Liver (tissue), 8 donors: ENCODE measurements at regions not wholly inside any gene's neighbourhood (a gene's known extent, or its start where the extent isn't known, plus 50 kb on each side); places are given as distances from the start of the nearest gene placed in this dataset.

Source experiments
- DNase-seq: peaks from one replicate; pipeline ENCODE4 v3.0.0-alpha.2; 2017; ENCODE audit warnings: low spot score
- H3K27ac ChIP-seq, 2 donors: one replicate each; pipeline ENCODE4 v1.7.0; 2013; ENCODE audit warnings: inconsistent platforms in 2 of 2, low read length in 2 of 2, control low read depth in 1 of 2, low read depth in 1 of 2, mild to moderate bottlenecking in 1 of 2
- H3K27me3 ChIP-seq, 4 donors: one replicate each; pipeline versions ENCODE4 v1.6.1 to v1.7.0; 2013; ENCODE audit warnings: low read length in 3 of 4, inconsistent platforms in 1 of 4, mild to moderate bottlenecking in 1 of 4, moderate library complexity in 1 of 4; ENCODE audit not compliant: control insufficient read depth in 4 of 4, insufficient read depth in 4 of 4
- H3K36me3 ChIP-seq, 4 donors: one replicate each; pipeline versions ENCODE4 v1.6.1 to v1.7.0; 2013; ENCODE audit warnings: low read length in 3 of 4, mild to moderate bottlenecking in 3 of 4, low read depth in 1 of 4, moderate library complexity in 1 of 4; ENCODE audit not compliant: control insufficient read depth in 4 of 4, insufficient read depth in 3 of 4
- H3K4me1 ChIP-seq, 4 donors: one replicate each; pipeline versions ENCODE4 v1.6.1 to v1.7.0; 2013; ENCODE audit warnings: low read length in 3 of 4, mild to moderate bottlenecking in 3 of 4, moderate library complexity in 1 of 4; ENCODE audit not compliant: control insufficient read depth in 4 of 4, insufficient read depth in 4 of 4
- H3K4me3 ChIP-seq, 3 donors: one replicate each; pipeline versions ENCODE4 v1.6.1 to v1.7.0; 2013; ENCODE audit warnings: low read length in 3 of 3, control low read depth in 1 of 3, low read depth in 1 of 3, mild to moderate bottlenecking in 1 of 3
- H3K9ac ChIP-seq, 2 donors: one replicate each; pipeline ENCODE4 v1.7.0; 2013; ENCODE audit warnings: low read length in 2 of 2, mild to moderate bottlenecking in 2 of 2, moderate library complexity in 2 of 2, control low read depth in 1 of 2, low read depth in 1 of 2
- H3K9me3 ChIP-seq, 4 donors: one replicate each; pipeline versions ENCODE4 v1.6.1 to v1.7.0; 2013; ENCODE audit warnings: low read length in 3 of 4; ENCODE audit not compliant: control insufficient read depth in 4 of 4
- ATF3 ChIP-seq: IDR thresholded peaks from 2 replicates; pipeline ENCODE4 v1.6.1; 2016; ENCODE audit warnings: antibody characterized with exemption
- CTCF ChIP-seq: fragments of 150-350 bp; IDR thresholded peaks from 2 replicates; pipeline ENCODE4 v1.5.1; 2017; ENCODE audit warnings: improper control_type of control experiment, low read depth, low read length; ENCODE audit not compliant: missing input control
- EGR1 ChIP-seq, 2 donors: IDR thresholded peaks; 2 replicates each; pipeline ENCODE4 v1.6.1; 2016 to 2018; ENCODE audit warnings: antibody characterized with exemption in 2 of 2, low read depth in 2 of 2
- FOXA1 ChIP-seq: IDR thresholded peaks from 2 replicates; pipeline ENCODE4 v1.6.1; 2016; ENCODE audit warnings: antibody characterized with exemption
- FOXA2 ChIP-seq: IDR thresholded peaks from 2 replicates; pipeline ENCODE4 v1.6.1; 2016; ENCODE audit warnings: antibody characterized with exemption
- GABPA ChIP-seq, 2 donors: IDR thresholded peaks in 1 of 2; conservative IDR thresholded peaks in 1 of 2; 2 replicates each; pipeline ENCODE4 v1.6.1; 2016; ENCODE audit warnings: antibody characterized with exemption in 2 of 2, mild to moderate bottlenecking in 1 of 2, moderate library complexity in 1 of 2
- HNF4A ChIP-seq, 2 donors: conservative IDR thresholded peaks; 2 replicates each; pipeline ENCODE4 v1.6.1; 2016; ENCODE audit warnings: antibody characterized with exemption in 2 of 2, mild to moderate bottlenecking in 2 of 2
- HNF4G ChIP-seq: IDR thresholded peaks from 2 replicates; pipeline ENCODE4 v1.6.1; 2016; ENCODE audit warnings: antibody characterized with exemption
- JUND ChIP-seq, 2 donors: IDR thresholded peaks; 2 replicates each; pipeline ENCODE4 v1.6.1; 2016; ENCODE audit warnings: antibody characterized with exemption in 2 of 2
- MAX ChIP-seq: IDR thresholded peaks from 2 replicates; pipeline ENCODE4 v1.6.1; 2016; ENCODE audit warnings: antibody characterized with exemption
- NR2F2 ChIP-seq: IDR thresholded peaks from 2 replicates; pipeline ENCODE4 v1.6.1; 2016; ENCODE audit warnings: antibody characterized with exemption
- RAD21 ChIP-seq, 2 donors: IDR thresholded peaks; 2 replicates each; pipeline ENCODE4 v1.6.1; 2016; ENCODE audit warnings: antibody characterized with exemption in 2 of 2, mild to moderate bottlenecking in 2 of 2
- REST ChIP-seq: IDR thresholded peaks from 2 replicates; pipeline ENCODE4 v1.6.1; 2016; ENCODE audit warnings: antibody characterized with exemption, mild to moderate bottlenecking
- RXRA ChIP-seq, 2 donors: IDR thresholded peaks; 2 replicates each; pipeline ENCODE4 v1.6.1; 2017 to 2018; ENCODE audit warnings: antibody characterized with exemption in 2 of 2, mild to moderate bottlenecking in 1 of 2
- SP1 ChIP-seq: IDR thresholded peaks from 2 replicates; pipeline ENCODE4 v1.6.1; 2018; ENCODE audit warnings: antibody characterized with exemption, mild to moderate bottlenecking
- TAF1 ChIP-seq: conservative IDR thresholded peaks from 2 replicates; pipeline ENCODE4 v1.6.1; 2016; ENCODE audit warnings: antibody characterized with exemption, mild to moderate bottlenecking
- YY1 ChIP-seq: IDR thresholded peaks from 2 replicates; pipeline ENCODE4 v1.6.1; 2016; ENCODE audit warnings: antibody characterized with exemption, mild to moderate bottlenecking
- ZBTB33 ChIP-seq: IDR thresholded peaks from 2 replicates; pipeline ENCODE4 v1.6.1; 2016; ENCODE audit warnings: antibody characterized with exemption
- WGBS: extraction: QIAGEN DNeasy Blood & Tissue Kit; methylation state at CpG from one replicate; pipeline ENCODE4 v1.1.7; 2013; 5-methylcytosine and 5-hydroxymethylcytosine counted together
- donor health status: healthy.
- donor health status: healthy.
- donor health status: healthy.
- donor health status: healthy.
- donor health status: healthy.

GRCh38 chr14:66196670-66197069 lies 289.5 kb upstream of the CCDC196 start:
- no peak for DNase-seq
- Histone ChIP-seq H3K4me1 (no peaks in the 10 kb centered on the region), H3K9ac (no peak overlapping the region), H3K4me3 (no peak overlapping the region), H3K36me3 (no peaks in the 10 kb centered on the region), H3K27me3 (no peaks in the 10 kb centered on the region), H3K9me3 (no peaks in the 10 kb centered on the region), H3K27ac (no peak overlapping the region)
- 68% methylated on average over 1 of the region's 1 CpG for WGBS
- TF ChIP-seq FOXA2 (no peak), HNF4G (no peak), ZBTB33 (no peak), RAD21 (IDR thresholded peaks at IDR 0.05) (no peak), CTCF (no peak), RXRA (IDR thresholded peaks at IDR 0.05) (no peak), NR2F2 (no peak), MAX (no peak), GABPA (IDR thresholded peaks at IDR 0.05 in 1 of 2, conservative IDR thresholded peaks at IDR 0.05 in 1 of 2) (no peak), JUND (IDR thresholded peaks at IDR 0.05) (no peak), FOXA1 (no peak), EGR1 (IDR thresholded peaks at IDR 0.05; ENCODE audit: low read depth in 2 of 2) (no peak), SP1 (no peak), YY1 (no peak), ATF3 (no peak), TAF1 (no peak), REST (no peak)

- Histone ChIP-seq H3K4me1 (no peaks in the 10 kb centered on the region), H3K36me3 (no peaks in the 10 kb centered on the region), H3K27me3 (no peaks in the 10 kb centered on the region), H3K4me3 (no peak overlapping the region), H3K27ac (no peak overlapping the region), H3K9ac (no peak overlapping the region), H3K9me3 (no peaks in the 10 kb centered on the region)
- TF ChIP-seq HNF4A (conservative IDR thresholded peaks at IDR 0.05) (no peak), ATF3 (no peak), ZBTB33 (no peak)
- DNase-seq, result no peak
Observed at GRCh38 chr14:66197276-66197675, 288.9 kb upstream of the CCDC196 start.
